Transverse colon (tissue), 4 donors: ENCODE measurements at regions not wholly inside any gene's neighbourhood (a gene's known extent, or its start where the extent isn't known, plus 50 kb on each side); places are given as distances from the start of the nearest gene placed in this dataset.

Experiments
- DNase-seq: peaks from one replicate; pipeline ENCODE4 v3.0.0-alpha.2; 2019
- H3K27ac ChIP-seq, 4 donors: fragments of 200-600 bp; sonication (generic); 2 replicates each; pipeline ENCODE4 v1.5.1; 2016 to 2018; ENCODE audit warnings: inconsistent platforms in 4 of 4
- H3K27me3 ChIP-seq: fragments of 200-600 bp; sonication (generic); 2 replicates; pipeline ENCODE4 v1.5.1; 2017; ENCODE audit warnings: inconsistent platforms
- H3K36me3 ChIP-seq, 4 donors: fragments of 200-600 bp; sonication (generic); 2 replicates each; pipeline ENCODE4 v1.5.1; 2017 to 2019; ENCODE audit warnings: inconsistent platforms in 4 of 4
- H3K4me1 ChIP-seq, 4 donors: fragments of 200-600 bp; sonication (generic); 2 replicates each; pipeline ENCODE4 v1.5.1; 2017 to 2020; ENCODE audit warnings: inconsistent platforms in 4 of 4
- H3K4me3 ChIP-seq, 4 donors: fragments of 200-600 bp; sonication (generic); 1 replicate in 1 of 4; 2 replicates in 3 of 4; pipeline versions ENCODE4 v1.5.1 to v1.6.1; 2017 to 2019; ENCODE audit warnings: inconsistent platforms in 4 of 4
- H3K9me3 ChIP-seq, 2 donors: fragments of 200-600 bp; sonication (generic); 2 replicates each; pipeline ENCODE4 v1.5.1; 2017 to 2019; ENCODE audit warnings: inconsistent platforms in 2 of 2
- CTCF ChIP-seq, 5 experiments: fragments of 200-600 bp in 3 of 5; fragments of 450-650 bp in 2 of 5; sonication (generic) in 3 of 5; IDR thresholded peaks; 1 replicate in 2 of 5; 2 replicates in 3 of 5; pipeline ENCODE4 v1.5.1; 2016 to 2017; ENCODE audit warnings: antibody characterized with exemption in 5 of 5, inconsistent platforms in 3 of 5, mild to moderate bottlenecking in 2 of 5, moderate library complexity in 1 of 5
- EP300 ChIP-seq: sonication (generic); formaldehyde crosslinking; IDR thresholded peaks from one replicate; pipeline ENCODE4 v1.6.1; 2017; ENCODE audit warnings: antibody characterized with exemption, low read depth
- POLR2A ChIP-seq: fragments of 450-650 bp; IDR thresholded peaks from one replicate; pipeline ENCODE4 v1.6.1; 2016; ENCODE audit warnings: antibody characterized with exemption, mild to moderate bottlenecking, moderate library complexity
- POLR2AphosphoS5 ChIP-seq, 3 donors: sonication (generic); formaldehyde crosslinking; IDR thresholded peaks; one replicate each; pipeline ENCODE4 v1.6.1; 2016; ENCODE audit warnings: antibody characterized with exemption in 3 of 3
- WGBS, 2 donors: methylation state at CpG; one replicate each; pipeline ENCODE4 v1.1.5; 2018; ENCODE audit warnings: low coverage in 1 of 2; 5-methylcytosine and 5-hydroxymethylcytosine counted together
- in situ Hi-C, 4 donors: fragments of 200-750 bp; cut with MboI; loops; one replicate each; pipeline versions ENCODE4 v1.15.0 to v1.15.1; 2017; ENCODE audit warnings: low sequenced_read_pairs in 3 of 4, low pct_ligation_motif_present in 1 of 4, low pct_unique_long_range_greater_than_20kb in 1 of 4
- intact Hi-C: fragments of 100-400 bp; cut with DNase I; formaldehyde crosslinking; loops from one replicate; pipeline ENCODE4 v1.15.1; 2023; ENCODE audit warnings: low total_unique reads

DNA sequence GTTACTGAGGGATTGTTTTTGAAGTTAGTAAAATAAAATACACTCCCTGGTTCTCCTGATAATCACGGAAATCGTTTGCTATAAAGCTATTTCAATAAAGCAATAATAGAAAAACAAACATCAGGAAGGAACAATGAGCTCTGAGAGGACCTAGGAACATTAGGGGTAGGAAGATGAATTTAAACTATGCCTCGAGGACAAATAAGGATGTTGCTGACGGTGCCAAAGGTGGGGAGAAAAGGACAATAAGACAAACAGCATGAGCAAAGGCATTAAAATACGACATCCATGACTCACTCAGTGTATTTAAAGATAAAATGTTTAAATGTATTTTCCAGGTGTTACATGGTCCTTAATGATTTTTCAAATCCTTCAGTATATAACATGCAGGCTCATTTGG lies 110.3 kb downstream of the MTNR1A start:
- H3K9me3 ChIP-seq = peaks cover under 1 to 2% of the 10 kb centered on the region in 2 donors
- peak overlapping the region; percentile 26 to 55 (median 49) for H3K27ac ChIP-seq
- 43 to 50% methylated on average over 5 of the region's 5 CpGs for WGBS, 2 donors
- intact Hi-C loops (no loop called here), in situ Hi-C loops (no loop called here)
- no peak overlapping the region for H3K4me3 ChIP-seq
- TF ChIP-seq POLR2AphosphoS5 (IDR thresholded peaks at IDR 0.05) (peak in 1 of 3 donors; percentile 31), POLR2A (no peak)
- peaks cover 0 to 19% (median 0%) of the 10 kb centered on the region in 4 donors for H3K4me1 ChIP-seq
- H3K27me3 ChIP-seq = no peaks in the 10 kb centered on the region
- DNase-seq = peak; percentile 47
- no peaks in the 10 kb centered on the region for H3K36me3 ChIP-seq

DNA sequence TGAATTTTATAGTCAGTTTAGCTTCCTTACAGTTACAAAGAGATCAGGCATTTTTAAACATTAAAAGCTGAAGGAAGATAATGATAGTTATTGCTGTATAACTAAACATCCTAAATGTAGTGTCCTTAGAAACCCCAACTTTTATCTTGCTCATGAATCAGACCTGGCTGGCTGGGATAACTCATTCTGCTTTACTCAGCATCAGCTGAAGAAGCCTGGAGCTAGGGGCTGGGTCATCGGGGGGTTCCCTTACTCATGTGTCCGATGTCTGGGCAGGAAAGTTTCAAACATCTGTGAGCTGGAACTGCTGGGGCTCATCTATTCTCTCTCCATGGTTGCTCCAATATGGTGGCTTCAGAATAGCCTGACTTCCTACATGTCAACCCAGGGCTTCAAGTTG lies 113.9 kb downstream of the MTNR1A start:
- peaks cover 3 to 5% of the 10 kb centered on the region in 2 donors for H3K9me3 ChIP-seq
- intact Hi-C loops = no loop called here
- H3K36me3 ChIP-seq = no peaks in the 10 kb centered on the region
- no peak overlapping the region for H3K4me3 ChIP-seq
- no peak overlapping the region for H3K27ac ChIP-seq
- WGBS, 2 donors = 75% methylated on average over 2 of the region's 2 CpGs; no CpG with 5 or more reads in 1 of the 2 donors
- H3K4me1 ChIP-seq = peaks cover 0 to 19% (median 0%) of the 10 kb centered on the region in 4 donors
- in situ Hi-C loops = no loop called here
- H3K27me3 ChIP-seq = no peaks in the 10 kb centered on the region
- DNase-seq = no peak
- no peak for TF ChIP-seq POLR2A
- no peak for TF ChIP-seq EP300
- TF ChIP-seq POLR2AphosphoS5 (IDR thresholded peaks at IDR 0.05) = no peak
- TF ChIP-seq CTCF (IDR thresholded peaks at IDR 0.05) = no peak

DNA sequence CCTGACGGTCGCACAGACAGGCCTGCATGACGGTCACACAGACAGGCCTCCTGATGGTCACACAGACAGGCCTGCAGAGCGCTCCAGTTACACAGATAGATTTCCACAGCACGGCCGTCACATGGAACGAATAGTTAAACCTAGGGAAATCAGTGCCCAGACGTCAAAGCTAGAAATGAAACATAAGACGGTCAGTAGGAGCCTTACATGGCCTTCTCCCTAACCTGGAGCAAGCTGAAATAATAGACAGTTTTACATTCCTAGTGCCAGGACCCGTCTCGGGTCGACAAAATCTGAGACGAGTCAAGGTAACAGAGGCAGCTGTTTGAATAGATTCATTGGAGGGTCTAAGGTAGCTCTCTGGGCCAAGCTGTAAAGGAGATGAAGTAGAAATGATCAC lies 126.9 kb downstream of the MTNR1A start:
- H3K27me3 ChIP-seq = no peaks in the 10 kb centered on the region
- intact Hi-C loops (no loop called here), in situ Hi-C loops (no loop called here)
- H3K4me3 ChIP-seq = no peak overlapping the region
- WGBS, 2 donors = 70 to 89% methylated on average over 4 to 13 of the region's 13 CpGs
- no peak overlapping the region for H3K27ac ChIP-seq
- TF ChIP-seq CTCF (IDR thresholded peaks at IDR 0.05) (no peak), EP300 (no peak)
- H3K36me3 ChIP-seq = no peaks in the 10 kb centered on the region
- H3K9me3 ChIP-seq = no peaks in the 10 kb centered on the region
- DNase-seq = no peak
- no peaks in the 10 kb centered on the region for H3K4me1 ChIP-seq

- no peaks in the 10 kb centered on the region for H3K9me3 ChIP-seq
- no peaks in the 10 kb centered on the region for H3K27me3 ChIP-seq
- DNase-seq = no peak
- H3K27ac ChIP-seq = no peak overlapping the region
- intact Hi-C loops (no loop called here), in situ Hi-C loops (no loop called here)
- TF ChIP-seq CTCF (IDR thresholded peaks at IDR 0.05) = no peak
- TF ChIP-seq POLR2AphosphoS5 (IDR thresholded peaks at IDR 0.05) = no peak
- no peak for TF ChIP-seq POLR2A
- TF ChIP-seq EP300 = no peak
- no peaks in the 10 kb centered on the region for H3K36me3 ChIP-seq
- no peaks in the 10 kb centered on the region for H3K4me1 ChIP-seq
- H3K4me3 ChIP-seq = no peak overlapping the region
- WGBS, 2 donors = 45 to 74% methylated on average over 4 of the region's 4 CpGs
Observed at GRCh38 chr4:186424745-186425144, 130.6 kb downstream of the MTNR1A start.

- H3K4me3 ChIP-seq = no peak overlapping the region
- WGBS, 2 donors = 29 to 41% methylated on average over 1 to 2 of the region's 2 CpGs
- no peaks in the 10 kb centered on the region for H3K27me3 ChIP-seq
- intact Hi-C loops = no loop called here
- DNase-seq = no peak
- H3K36me3 ChIP-seq = no peaks in the 10 kb centered on the region
- no peak for TF ChIP-seq CTCF (IDR thresholded peaks at IDR 0.05)
- TF ChIP-seq POLR2AphosphoS5 (IDR thresholded peaks at IDR 0.05) = no peak
- no peak for TF ChIP-seq EP300
- TF ChIP-seq POLR2A = no peak
- no peaks in the 10 kb centered on the region for H3K4me1 ChIP-seq
- no peaks in the 10 kb centered on the region for H3K9me3 ChIP-seq
- H3K27ac ChIP-seq = no peak overlapping the region
- in situ Hi-C loops = no loop called here
Observed at GRCh38 chr4:186422296-186422695, 133.1 kb downstream of the MTNR1A start.
